Sigmoid colon (tissue), 4 donors: ENCODE measurements at regions not wholly inside any gene's neighbourhood (a gene's known extent, or its start where the extent isn't known, plus 50 kb on each side); places are given as distances from the start of the nearest gene placed in this dataset.

Experiments
- EP300 ChIP-seq, 4 donors: sonication (generic); formaldehyde crosslinking; IDR thresholded peaks; one replicate each; pipeline ENCODE4 v1.6.1; 2017; ENCODE audit warnings: antibody characterized with exemption in 4 of 4
- POLR2A ChIP-seq, 2 donors: fragments of 450-650 bp; IDR thresholded peaks; one replicate each; pipeline ENCODE4 v1.6.1; 2016; ENCODE audit warnings: antibody characterized with exemption in 2 of 2, mild to moderate bottlenecking in 2 of 2, moderate library complexity in 2 of 2
- POLR2AphosphoS5 ChIP-seq, 4 donors: sonication (generic); formaldehyde crosslinking; IDR thresholded peaks; one replicate each; pipeline ENCODE4 v1.6.1; 2017; ENCODE audit warnings: antibody characterized with exemption in 4 of 4
- TF ChIP-seq, protein P1 (sequence below), 4 experiments: fragments of 450-650 bp in 3 of 4; fragments of 200-600 bp in 1 of 4; IDR thresholded peaks; one replicate each; pipeline ENCODE4 v1.5.1; 2016 to 2019; ENCODE audit warnings: antibody characterized with exemption in 4 of 4, mild to moderate bottlenecking in 3 of 4, moderate library complexity in 2 of 4

DNA sequence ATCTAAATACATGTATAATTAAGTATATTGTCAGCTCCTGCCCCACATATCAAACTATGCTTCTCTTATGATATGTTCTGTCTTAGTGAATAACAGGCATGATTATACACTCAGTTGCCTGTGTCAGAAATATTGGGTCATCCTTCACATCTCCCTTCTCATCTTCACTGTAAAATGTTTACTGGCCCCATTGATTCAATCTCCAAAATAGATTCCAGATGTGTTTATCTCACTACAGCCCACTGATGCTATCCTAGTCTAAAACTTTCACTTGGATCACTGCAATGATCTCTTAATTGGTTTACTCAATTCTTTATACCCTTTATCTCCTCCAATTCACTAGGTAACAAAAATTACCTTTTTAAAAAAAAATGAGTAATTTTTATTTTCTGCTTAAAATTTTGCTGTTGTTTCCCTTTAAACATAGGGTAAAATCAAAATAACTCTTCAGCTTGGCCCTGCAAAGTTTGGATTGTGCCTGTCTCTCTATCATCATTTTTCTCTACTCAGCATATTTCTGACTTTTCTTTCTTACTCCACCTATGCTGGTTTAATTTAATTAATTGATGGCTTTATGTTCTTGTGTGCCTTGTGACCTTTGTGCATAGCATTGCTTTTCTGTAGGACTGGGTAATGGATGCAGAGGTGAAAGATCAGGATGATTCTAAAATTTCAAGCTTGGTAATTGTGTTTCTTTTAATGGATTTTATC is 233.9 kb upstream of the FOXP2 start:
- TF ChIP-seq POLR2A (IDR thresholded peaks at IDR 0.05) (no peak), POLR2AphosphoS5 (IDR thresholded peaks at IDR 0.05) (no peak), EP300 (IDR thresholded peaks at IDR 0.05) (no peak)
- TF ChIP-seq, protein P1, sequence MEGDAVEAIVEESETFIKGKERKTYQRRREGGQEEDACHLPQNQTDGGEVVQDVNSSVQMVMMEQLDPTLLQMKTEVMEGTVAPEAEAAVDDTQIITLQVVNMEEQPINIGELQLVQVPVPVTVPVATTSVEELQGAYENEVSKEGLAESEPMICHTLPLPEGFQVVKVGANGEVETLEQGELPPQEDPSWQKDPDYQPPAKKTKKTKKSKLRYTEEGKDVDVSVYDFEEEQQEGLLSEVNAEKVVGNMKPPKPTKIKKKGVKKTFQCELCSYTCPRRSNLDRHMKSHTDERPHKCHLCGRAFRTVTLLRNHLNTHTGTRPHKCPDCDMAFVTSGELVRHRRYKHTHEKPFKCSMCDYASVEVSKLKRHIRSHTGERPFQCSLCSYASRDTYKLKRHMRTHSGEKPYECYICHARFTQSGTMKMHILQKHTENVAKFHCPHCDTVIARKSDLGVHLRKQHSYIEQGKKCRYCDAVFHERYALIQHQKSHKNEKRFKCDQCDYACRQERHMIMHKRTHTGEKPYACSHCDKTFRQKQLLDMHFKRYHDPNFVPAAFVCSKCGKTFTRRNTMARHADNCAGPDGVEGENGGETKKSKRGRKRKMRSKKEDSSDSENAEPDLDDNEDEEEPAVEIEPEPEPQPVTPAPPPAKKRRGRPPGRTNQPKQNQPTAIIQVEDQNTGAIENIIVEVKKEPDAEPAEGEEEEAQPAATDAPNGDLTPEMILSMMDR (IDR thresholded peaks at IDR 0.05), result no peak
